ENCODE measurements at regions not wholly inside any gene's neighbourhood (a gene's known extent, or its start where the extent isn't known, plus 50 kb on each side); places are given as distances from the start of the nearest gene placed in this dataset.

DNA sequence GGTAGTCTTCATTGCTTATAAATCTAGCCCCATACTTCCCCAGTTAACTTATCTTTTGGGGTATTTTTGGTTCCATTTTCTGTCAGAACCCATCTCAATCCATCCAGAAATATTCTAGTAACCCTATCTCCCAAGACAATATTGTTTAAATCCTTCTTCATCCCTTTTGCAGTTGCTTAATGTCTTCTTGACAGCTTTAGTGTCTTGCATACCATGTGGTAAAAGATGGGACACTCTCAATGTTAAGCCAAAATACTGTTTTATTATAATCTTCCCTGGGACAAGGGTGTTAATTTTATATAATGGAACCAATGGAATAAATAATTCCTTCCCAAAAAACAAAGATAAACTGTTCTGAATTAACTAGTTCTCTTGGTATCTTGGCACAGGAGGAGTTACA is 450.2 kb downstream of the CCER1 start:
- no peak for TF ChIP-seq POLR2AphosphoS5 (IDR thresholded peaks at IDR 0.05)
- TF ChIP-seq, protein P1, sequence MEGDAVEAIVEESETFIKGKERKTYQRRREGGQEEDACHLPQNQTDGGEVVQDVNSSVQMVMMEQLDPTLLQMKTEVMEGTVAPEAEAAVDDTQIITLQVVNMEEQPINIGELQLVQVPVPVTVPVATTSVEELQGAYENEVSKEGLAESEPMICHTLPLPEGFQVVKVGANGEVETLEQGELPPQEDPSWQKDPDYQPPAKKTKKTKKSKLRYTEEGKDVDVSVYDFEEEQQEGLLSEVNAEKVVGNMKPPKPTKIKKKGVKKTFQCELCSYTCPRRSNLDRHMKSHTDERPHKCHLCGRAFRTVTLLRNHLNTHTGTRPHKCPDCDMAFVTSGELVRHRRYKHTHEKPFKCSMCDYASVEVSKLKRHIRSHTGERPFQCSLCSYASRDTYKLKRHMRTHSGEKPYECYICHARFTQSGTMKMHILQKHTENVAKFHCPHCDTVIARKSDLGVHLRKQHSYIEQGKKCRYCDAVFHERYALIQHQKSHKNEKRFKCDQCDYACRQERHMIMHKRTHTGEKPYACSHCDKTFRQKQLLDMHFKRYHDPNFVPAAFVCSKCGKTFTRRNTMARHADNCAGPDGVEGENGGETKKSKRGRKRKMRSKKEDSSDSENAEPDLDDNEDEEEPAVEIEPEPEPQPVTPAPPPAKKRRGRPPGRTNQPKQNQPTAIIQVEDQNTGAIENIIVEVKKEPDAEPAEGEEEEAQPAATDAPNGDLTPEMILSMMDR (IDR thresholded peaks at IDR 0.05), result no peak

Data from transverse colon (tissue), 4 donors.